PFSK-1 (cell line): ENCODE measurements at regions not wholly inside any gene's neighbourhood (a gene's known extent, or its start where the extent isn't known, plus 50 kb on each side); places are given as distances from the start of the nearest gene placed in this dataset.

Experiments used
- FOXP2 ChIP-seq: optimal IDR thresholded peaks from 2 replicates; pipeline ENCODE3; 2011; ENCODE audit warnings: borderline replicate concordance, control low read depth, inconsistent platforms; ENCODE audit not compliant: insufficient read depth; ENCODE audit errors: extremely low read length, extremely low read depth
- POLR2AphosphoS5 ChIP-seq: IDR thresholded peaks from 2 replicates; pipeline ENCODE4 v1.6.1; 2012; ENCODE audit warnings: low read depth, mild to moderate bottlenecking, control low read depth, low read length, moderate library complexity
- SIN3A ChIP-seq: IDR thresholded peaks from 2 replicates; pipeline ENCODE4 v1.6.1; 2012; ENCODE audit warnings: mild to moderate bottlenecking, low read length, moderate library complexity, borderline replicate concordance; ENCODE audit not compliant: insufficient read depth
- TAF1 ChIP-seq: IDR thresholded peaks from 2 replicates; pipeline ENCODE4 v1.6.1; 2012; ENCODE audit warnings: low read length, control low read depth, borderline replicate concordance; ENCODE audit not compliant: insufficient read depth
- TF ChIP-seq, protein P1 (sequence below), 2 experiments: IDR thresholded peaks; 2 replicates each; pipeline versions ENCODE4 v1.6.1 to v1.8.0; 2011 to 2012; ENCODE audit warnings: low read depth in 2 of 2, low read length in 2 of 2, control low read depth in 1 of 2, inconsistent platforms in 1 of 2, mild to moderate bottlenecking in 1 of 2, moderate library complexity in 1 of 2; ENCODE audit not compliant: insufficient read depth in 1 of 2

- TF ChIP-seq, protein P1, sequence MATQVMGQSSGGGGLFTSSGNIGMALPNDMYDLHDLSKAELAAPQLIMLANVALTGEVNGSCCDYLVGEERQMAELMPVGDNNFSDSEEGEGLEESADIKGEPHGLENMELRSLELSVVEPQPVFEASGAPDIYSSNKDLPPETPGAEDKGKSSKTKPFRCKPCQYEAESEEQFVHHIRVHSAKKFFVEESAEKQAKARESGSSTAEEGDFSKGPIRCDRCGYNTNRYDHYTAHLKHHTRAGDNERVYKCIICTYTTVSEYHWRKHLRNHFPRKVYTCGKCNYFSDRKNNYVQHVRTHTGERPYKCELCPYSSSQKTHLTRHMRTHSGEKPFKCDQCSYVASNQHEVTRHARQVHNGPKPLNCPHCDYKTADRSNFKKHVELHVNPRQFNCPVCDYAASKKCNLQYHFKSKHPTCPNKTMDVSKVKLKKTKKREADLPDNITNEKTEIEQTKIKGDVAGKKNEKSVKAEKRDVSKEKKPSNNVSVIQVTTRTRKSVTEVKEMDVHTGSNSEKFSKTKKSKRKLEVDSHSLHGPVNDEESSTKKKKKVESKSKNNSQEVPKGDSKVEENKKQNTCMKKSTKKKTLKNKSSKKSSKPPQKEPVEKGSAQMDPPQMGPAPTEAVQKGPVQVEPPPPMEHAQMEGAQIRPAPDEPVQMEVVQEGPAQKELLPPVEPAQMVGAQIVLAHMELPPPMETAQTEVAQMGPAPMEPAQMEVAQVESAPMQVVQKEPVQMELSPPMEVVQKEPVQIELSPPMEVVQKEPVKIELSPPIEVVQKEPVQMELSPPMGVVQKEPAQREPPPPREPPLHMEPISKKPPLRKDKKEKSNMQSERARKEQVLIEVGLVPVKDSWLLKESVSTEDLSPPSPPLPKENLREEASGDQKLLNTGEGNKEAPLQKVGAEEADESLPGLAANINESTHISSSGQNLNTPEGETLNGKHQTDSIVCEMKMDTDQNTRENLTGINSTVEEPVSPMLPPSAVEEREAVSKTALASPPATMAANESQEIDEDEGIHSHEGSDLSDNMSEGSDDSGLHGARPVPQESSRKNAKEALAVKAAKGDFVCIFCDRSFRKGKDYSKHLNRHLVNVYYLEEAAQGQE (IDR thresholded peaks at IDR 0.05; ENCODE audit: insufficient read depth in 1 of 2, low read depth in 2 of 2, low read length in 2 of 2) = no peak
- TF ChIP-seq TAF1 (no peak), POLR2AphosphoS5 (no peak), FOXP2 (no peak), SIN3A (no peak)
These were observed 91.3 kb downstream of the BBS10 start for GRCh38 chr12:76256904-76257303.

DNA sequence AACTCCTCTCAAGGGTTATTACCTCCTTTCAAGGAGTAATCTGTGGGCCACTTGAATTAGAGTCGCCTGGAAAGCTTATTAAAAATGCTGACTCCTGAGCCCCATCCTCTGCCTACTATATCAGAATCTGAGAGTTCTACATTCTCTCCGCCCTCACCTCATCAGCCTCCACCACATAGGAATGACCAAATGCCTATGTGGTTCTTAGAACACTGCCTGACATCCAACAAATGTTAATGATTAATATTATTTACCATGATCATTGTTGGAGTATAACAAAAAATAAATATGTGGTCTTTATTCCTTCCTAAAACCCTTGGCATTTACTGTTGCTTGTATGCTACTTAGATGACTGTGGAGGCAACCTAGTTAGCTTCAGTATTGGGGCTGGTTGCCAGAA lies 91.9 kb downstream of the BBS10 start:
- no peak for TF ChIP-seq SIN3A
- no peak for TF ChIP-seq TAF1

DNA sequence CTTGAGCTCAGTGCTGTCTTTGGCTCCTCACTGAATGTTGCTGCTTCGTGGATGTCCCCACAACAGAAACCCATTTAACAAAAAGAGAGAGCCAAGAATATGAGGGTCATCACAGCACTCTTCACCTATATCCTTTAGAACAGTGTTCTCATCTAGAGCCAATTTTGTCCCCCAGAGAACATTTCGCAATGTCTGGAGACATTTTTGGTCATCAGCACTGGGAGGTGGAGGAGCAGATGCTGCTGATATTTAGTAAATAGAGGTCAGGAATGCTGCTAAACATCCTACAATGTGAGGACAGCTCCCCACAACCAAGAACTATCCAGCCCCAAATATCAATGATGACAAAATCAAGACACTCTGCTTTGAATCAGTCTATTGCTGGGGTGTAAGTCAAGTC lies 92.5 kb downstream of the BBS10 start:
- TF ChIP-seq, protein P1 (IDR thresholded peaks at IDR 0.05; ENCODE audit: insufficient read depth in 1 of 2, low read depth in 2 of 2, low read length in 2 of 2) = no peak
- TF ChIP-seq TAF1 (no peak), SIN3A (no peak), FOXP2 (no peak), POLR2AphosphoS5 (no peak)

GRCh38 chr12:76255281-76255680 lies 92.9 kb downstream of the BBS10 start:
- TF ChIP-seq SIN3A (no peak), POLR2AphosphoS5 (no peak), TAF1 (no peak), FOXP2 (no peak)
- TF ChIP-seq, protein P1 (IDR thresholded peaks at IDR 0.05; ENCODE audit: insufficient read depth in 1 of 2, low read depth in 2 of 2, low read length in 2 of 2) = no peak

- TF ChIP-seq FOXP2 (no peak), TAF1 (no peak), SIN3A (no peak)
These were observed 96.2 kb downstream of the BBS10 start for GRCh38 chr12:76252031-76252430.

GRCh38 chr12:76250256-76250655 lies 98.0 kb downstream of the BBS10 start:
- no peak for TF ChIP-seq SIN3A
- TF ChIP-seq, protein P1 (IDR thresholded peaks at IDR 0.05; ENCODE audit: insufficient read depth in 1 of 2, low read depth in 2 of 2, low read length in 2 of 2) = no peak
- TF ChIP-seq POLR2AphosphoS5 = no peak
- TF ChIP-seq TAF1 = no peak
- no peak for TF ChIP-seq FOXP2
